Hepatocyte (in vitro differentiated cells): ENCODE measurements at regions not wholly inside any gene's neighbourhood (a gene's known extent, or its start where the extent isn't known, plus 50 kb on each side); places are given as distances from the start of the nearest gene placed in this dataset.

Experiments
- EZH2 ChIP-seq: fragments of 200-600 bp; sonication (generic); IDR thresholded peaks from 2 replicates; pipeline ENCODE4 v1.6.1; 2016; ENCODE audit warnings: antibody characterized with exemption, mild to moderate bottlenecking, borderline replicate concordance
- EZH2phosphoT487 ChIP-seq: fragments of 200-600 bp; sonication (generic); IDR thresholded peaks from one replicate; pipeline ENCODE4 v1.6.1; 2018; ENCODE audit warnings: antibody characterized with exemption, mild to moderate bottlenecking, low read depth, moderate library complexity; ENCODE audit not compliant: unreplicated experiment, severe bottlenecking
- TF ChIP-seq, protein P1 (sequence below): fragments of 200-600 bp; sonication (generic); IDR thresholded peaks from 2 replicates; pipeline ENCODE4 v1.5.1; 2016; ENCODE audit warnings: antibody characterized with exemption, mild to moderate bottlenecking; ENCODE audit not compliant: poor library complexity

DNA sequence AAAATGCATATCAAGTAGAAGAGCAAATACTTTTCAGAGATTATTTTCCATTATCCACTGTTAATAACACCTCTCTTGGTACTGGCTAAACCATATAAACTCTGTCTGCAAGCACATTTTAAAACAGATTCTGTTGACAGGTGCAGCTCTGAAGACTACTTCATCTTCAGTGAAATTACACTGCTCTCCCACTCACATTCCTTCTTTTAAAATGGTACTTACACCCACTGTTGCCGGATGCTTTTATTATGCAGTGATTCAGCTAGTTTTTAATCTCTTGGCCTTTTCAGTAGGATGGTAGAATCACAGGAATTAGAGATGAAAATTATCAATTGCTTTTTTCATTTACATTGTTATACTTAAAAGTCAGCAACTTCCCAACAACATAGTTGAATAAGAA lies 381.6 kb downstream of the GASK1B start:
- TF ChIP-seq EZH2 (no peak), EZH2phosphoT487 (no peak)
- TF ChIP-seq, protein P1, sequence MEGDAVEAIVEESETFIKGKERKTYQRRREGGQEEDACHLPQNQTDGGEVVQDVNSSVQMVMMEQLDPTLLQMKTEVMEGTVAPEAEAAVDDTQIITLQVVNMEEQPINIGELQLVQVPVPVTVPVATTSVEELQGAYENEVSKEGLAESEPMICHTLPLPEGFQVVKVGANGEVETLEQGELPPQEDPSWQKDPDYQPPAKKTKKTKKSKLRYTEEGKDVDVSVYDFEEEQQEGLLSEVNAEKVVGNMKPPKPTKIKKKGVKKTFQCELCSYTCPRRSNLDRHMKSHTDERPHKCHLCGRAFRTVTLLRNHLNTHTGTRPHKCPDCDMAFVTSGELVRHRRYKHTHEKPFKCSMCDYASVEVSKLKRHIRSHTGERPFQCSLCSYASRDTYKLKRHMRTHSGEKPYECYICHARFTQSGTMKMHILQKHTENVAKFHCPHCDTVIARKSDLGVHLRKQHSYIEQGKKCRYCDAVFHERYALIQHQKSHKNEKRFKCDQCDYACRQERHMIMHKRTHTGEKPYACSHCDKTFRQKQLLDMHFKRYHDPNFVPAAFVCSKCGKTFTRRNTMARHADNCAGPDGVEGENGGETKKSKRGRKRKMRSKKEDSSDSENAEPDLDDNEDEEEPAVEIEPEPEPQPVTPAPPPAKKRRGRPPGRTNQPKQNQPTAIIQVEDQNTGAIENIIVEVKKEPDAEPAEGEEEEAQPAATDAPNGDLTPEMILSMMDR = no peak
